ENCODE measurements at regions not wholly inside any gene's neighbourhood (a gene's known extent, or its start where the extent isn't known, plus 50 kb on each side); places are given as distances from the start of the nearest gene placed in this dataset.

GRCh38 chr11:112616327-112617097 is 344.7 kb upstream of the NCAM1 start:
- no peak for DNase-seq
- CTCF ChIA-PET: no interaction called here
- H2BK15ac ChIP-seq (ENCODE audit: low read depth, low read length): no peak overlapping the region
- H4K8ac ChIP-seq (ENCODE audit: low read depth in 2 of 2, low read length in 2 of 2): no peak overlapping the region
- BruUV-seq (replicated peaks): no TSS peak
- no peaks in the 10 kb centered on the region for H3K9me1 ChIP-seq (ENCODE audit: insufficient read depth, low read length)
- H3K4me2 ChIP-seq (ENCODE audit: low read depth, low read length): no peak overlapping the region
- no peak for ATAC-seq (ENCODE audit: low read depth)
- no peak overlapping the region for H4K5ac ChIP-seq (ENCODE audit: low read depth, low read length)
- H4K20me1 ChIP-seq (ENCODE audit: insufficient read depth, low read length): no peaks in the 10 kb centered on the region
- no peak overlapping the region for H2AK9ac ChIP-seq (replicated peaks; ENCODE audit: low read depth, low read length, poor library complexity)
- H3K56ac ChIP-seq (ENCODE audit: extremely low read depth, insufficient read depth, low read length): no peak overlapping the region
- H2AK5ac ChIP-seq (ENCODE audit: low read depth, low read length): no peak overlapping the region
- H2BK120ac ChIP-seq (ENCODE audit: low read depth, low read length): no peak overlapping the region
- no peak overlapping the region for H3K27ac ChIP-seq (ENCODE audit: insufficient read depth, low read length)
- H3K79me1 ChIP-seq (ENCODE audit: low read depth in 1 of 2, low read length in 2 of 2): no peaks in the 10 kb centered on the region
- H3K4ac ChIP-seq (ENCODE audit: low read depth, low read length): no peak overlapping the region
- H3K4me1 ChIP-seq (ENCODE audit: control insufficient read depth, insufficient read depth, low read length): no peaks in the 10 kb centered on the region
- H2BK20ac ChIP-seq (ENCODE audit: low read depth, low read length): no peak overlapping the region
- WGBS, 2 experiments (ENCODE audit: extremely low coverage in 2 of 2, insufficient read length in 1 of 2): no CpG with 5 or more reads among the region's 4 CpGs
- no peak overlapping the region for H3K18ac ChIP-seq (ENCODE audit: low read depth, low read length)
- H3K9me3 ChIP-seq (ENCODE audit: control insufficient read depth, insufficient read depth, low read length): no peaks in the 10 kb centered on the region
- TF ChIP-seq NFE2L2 (IDR thresholded peaks at IDR 0.05; ENCODE audit: low read depth, low read length): no peak
- TF ChIP-seq CEBPB (IDR thresholded peaks at IDR 0.05; ENCODE audit: low read depth, low read length): no peak
- TF ChIP-seq BHLHE40 (IDR thresholded peaks at IDR 0.05; ENCODE audit: low read depth, low read length): no peak
- TF ChIP-seq POLR2A (IDR thresholded peaks at IDR 0.05; ENCODE audit: low read depth, low read length): no peak
- no peak for TF ChIP-seq FOS (IDR thresholded peaks at IDR 0.05; ENCODE audit: low read depth, low read length)
- TF ChIP-seq, protein P1, sequence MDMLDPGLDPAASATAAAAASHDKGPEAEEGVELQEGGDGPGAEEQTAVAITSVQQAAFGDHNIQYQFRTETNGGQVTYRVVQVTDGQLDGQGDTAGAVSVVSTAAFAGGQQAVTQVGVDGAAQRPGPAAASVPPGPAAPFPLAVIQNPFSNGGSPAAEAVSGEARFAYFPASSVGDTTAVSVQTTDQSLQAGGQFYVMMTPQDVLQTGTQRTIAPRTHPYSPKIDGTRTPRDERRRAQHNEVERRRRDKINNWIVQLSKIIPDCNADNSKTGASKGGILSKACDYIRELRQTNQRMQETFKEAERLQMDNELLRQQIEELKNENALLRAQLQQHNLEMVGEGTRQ (IDR thresholded peaks at IDR 0.05; ENCODE audit: low read depth, low read length): no peak
- TF ChIP-seq MAZ (IDR thresholded peaks at IDR 0.05; ENCODE audit: borderline replicate concordance, low read depth, low read length): no peak
- TF ChIP-seq MXI1 (IDR thresholded peaks at IDR 0.05; ENCODE audit: borderline replicate concordance, low read depth, low read length): no peak
- no peak for TF ChIP-seq RCOR1 (IDR thresholded peaks at IDR 0.05; ENCODE audit: insufficient replicate concordance, low read length)
- no peak for TF ChIP-seq RAD21 (IDR thresholded peaks at IDR 0.05; ENCODE audit: low read length)
- no peak for TF ChIP-seq ELK1 (IDR thresholded peaks at IDR 0.05; ENCODE audit: borderline replicate concordance, low read depth, low read length)
- no peak for TF ChIP-seq SMC3 (IDR thresholded peaks at IDR 0.05; ENCODE audit: low read depth, low read length)
- TF ChIP-seq RFX5 (IDR thresholded peaks at IDR 0.05; ENCODE audit: low read depth, low read length): no peak
- TF ChIP-seq MAFK (IDR thresholded peaks at IDR 0.05; ENCODE audit: low read depth, low read length): no peak
- H3K4me3 ChIP-seq (ENCODE audit: insufficient read depth, low read depth, low read length): no peak overlapping the region
- intact Hi-C loops (cut with micrococcal nuclease): no loop called here
- dilution Hi-C loops (cut with HindIII; ENCODE audit: low sequenced_read_pairs, unreplicated experiment): no loop called here
- in situ Hi-C loops (cut with MboI; ENCODE audit: low sequenced_read_pairs): no loop called here
- no peak overlapping the region for H2AFZ ChIP-seq (replicated peaks; ENCODE audit: low read length, poor library complexity)
- H3K27me3 ChIP-seq (ENCODE audit: control insufficient read depth, insufficient read depth, low read length): no peaks in the 10 kb centered on the region
- H2BK5ac ChIP-seq (ENCODE audit: low read depth, low read length, poor library complexity, severe bottlenecking): no peak overlapping the region
- H3K36me3 ChIP-seq (ENCODE audit: control insufficient read depth, insufficient read depth, low read length): no peaks in the 10 kb centered on the region
- no peak overlapping the region for H3K9ac ChIP-seq (ENCODE audit: low read depth, low read length)
- POLR2A ChIA-PET (ENCODE audit: unreplicated experiment): no interaction called here
- H3K14ac ChIP-seq (replicated peaks; ENCODE audit: low read depth, low read length): no peak overlapping the region
- no peak overlapping the region for H4K91ac ChIP-seq (ENCODE audit: insufficient read depth, low read depth, low read length)
- H3K23ac ChIP-seq (ENCODE audit: low read depth, low read length): no peak overlapping the region
